Progenitor cell of endocrine pancreas (in vitro differentiated cells): ENCODE measurements at regions not wholly inside any gene's neighbourhood (a gene's known extent, or its start where the extent isn't known, plus 50 kb on each side); places are given as distances from the start of the nearest gene placed in this dataset.

ENCODE experiments used
- DNase-seq: peaks from one replicate; pipeline ENCODE4 v3.0.0; 2021; ENCODE audit warnings: low spot score; ENCODE audit not compliant: unreplicated experiment
- H3K27ac Mint-ChIP-seq: 2 replicates; pipeline ENCODE4 v1.8.0; 2021; ENCODE audit warnings: mild to moderate bottlenecking, moderate library complexity, mixed read lengths
- H3K27me3 Mint-ChIP-seq: 2 replicates; pipeline ENCODE4 v1.8.0; 2021; ENCODE audit warnings: mixed read lengths
- H3K36me3 Mint-ChIP-seq: 2 replicates; pipeline ENCODE4 v1.8.0; 2022; ENCODE audit warnings: mixed read lengths; ENCODE audit not compliant: insufficient read depth
- H3K4me1 Mint-ChIP-seq: 2 replicates; pipeline ENCODE4 v1.8.0; 2021; ENCODE audit warnings: low read depth, mixed read lengths
- H3K4me3 Mint-ChIP-seq: 2 replicates; pipeline ENCODE4 v1.8.0; 2021; ENCODE audit warnings: low read depth, mild to moderate bottlenecking, moderate library complexity, mixed read lengths
- H3K9me3 Mint-ChIP-seq: 2 replicates; pipeline ENCODE4 v1.8.0; 2021; ENCODE audit warnings: low read depth, mixed read lengths
- TF ChIP-seq, protein P1 (sequence below): fragments of 200-600 bp; sonication (generic); IDR thresholded peaks from one replicate; pipeline ENCODE4 v1.5.0; 2021; ENCODE audit warnings: antibody characterized with exemption, mild to moderate bottlenecking; ENCODE audit not compliant: unreplicated experiment

DNA sequence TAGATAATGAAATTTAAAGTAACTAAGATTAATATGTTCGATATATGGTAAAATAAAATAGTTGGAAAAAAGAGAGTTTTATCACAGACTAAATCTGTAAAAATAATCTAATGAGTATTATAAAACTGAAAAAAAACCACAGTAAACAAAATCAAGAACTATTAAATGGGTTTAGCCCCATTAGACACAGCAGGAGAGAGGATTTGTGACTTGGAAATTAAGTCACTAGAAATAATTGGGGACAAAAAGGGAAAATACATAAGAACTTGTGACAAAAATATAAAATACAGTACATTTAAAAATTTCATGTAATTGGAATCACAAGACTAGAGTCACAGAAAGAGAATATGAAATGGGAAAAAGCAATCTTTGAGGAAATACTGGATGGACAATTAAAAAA lies 1114.6 kb upstream of the KLHL29 start:
- Mint-ChIP-seq H3K4me1 (no peaks in the 10 kb centered on the region), H3K27me3 (no peaks in the 10 kb centered on the region), H3K4me3 (no peak overlapping the region), H3K27ac (no peak overlapping the region), H3K9me3 (peaks cover 7% of the 10 kb centered on the region), H3K36me3 (no peaks in the 10 kb centered on the region)
- DNase-seq, result no peak
- TF ChIP-seq, protein P1, sequence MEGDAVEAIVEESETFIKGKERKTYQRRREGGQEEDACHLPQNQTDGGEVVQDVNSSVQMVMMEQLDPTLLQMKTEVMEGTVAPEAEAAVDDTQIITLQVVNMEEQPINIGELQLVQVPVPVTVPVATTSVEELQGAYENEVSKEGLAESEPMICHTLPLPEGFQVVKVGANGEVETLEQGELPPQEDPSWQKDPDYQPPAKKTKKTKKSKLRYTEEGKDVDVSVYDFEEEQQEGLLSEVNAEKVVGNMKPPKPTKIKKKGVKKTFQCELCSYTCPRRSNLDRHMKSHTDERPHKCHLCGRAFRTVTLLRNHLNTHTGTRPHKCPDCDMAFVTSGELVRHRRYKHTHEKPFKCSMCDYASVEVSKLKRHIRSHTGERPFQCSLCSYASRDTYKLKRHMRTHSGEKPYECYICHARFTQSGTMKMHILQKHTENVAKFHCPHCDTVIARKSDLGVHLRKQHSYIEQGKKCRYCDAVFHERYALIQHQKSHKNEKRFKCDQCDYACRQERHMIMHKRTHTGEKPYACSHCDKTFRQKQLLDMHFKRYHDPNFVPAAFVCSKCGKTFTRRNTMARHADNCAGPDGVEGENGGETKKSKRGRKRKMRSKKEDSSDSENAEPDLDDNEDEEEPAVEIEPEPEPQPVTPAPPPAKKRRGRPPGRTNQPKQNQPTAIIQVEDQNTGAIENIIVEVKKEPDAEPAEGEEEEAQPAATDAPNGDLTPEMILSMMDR, result no peak

DNA sequence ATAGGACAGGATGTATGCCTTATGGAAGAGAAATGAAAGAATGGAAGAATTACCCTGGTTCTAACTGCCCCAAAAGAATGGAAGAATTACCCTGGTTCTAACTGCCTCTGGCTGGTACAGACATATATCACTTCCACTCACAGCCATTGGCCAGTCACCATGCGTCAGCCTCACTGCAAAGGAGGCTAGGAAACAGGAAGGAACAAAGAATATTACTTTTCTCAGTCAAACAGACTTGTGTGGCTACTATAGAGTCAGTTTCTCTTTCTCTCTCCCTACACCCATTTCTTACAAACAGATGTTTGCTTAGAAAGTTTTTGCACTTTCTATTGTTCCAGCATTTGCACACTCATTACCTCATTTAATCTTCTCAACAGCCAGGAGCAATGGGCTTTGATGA lies 1111.1 kb upstream of the KLHL29 start:
- H3K36me3 Mint-ChIP-seq, result no peaks in the 10 kb centered on the region
- H3K9me3 Mint-ChIP-seq, result peaks cover 7% of the 10 kb centered on the region
- H3K27ac Mint-ChIP-seq, result no peak overlapping the region
- DNase-seq, result no peak
- H3K4me1 Mint-ChIP-seq, result no peaks in the 10 kb centered on the region
- TF ChIP-seq, protein P1, result no peak
- H3K27me3 Mint-ChIP-seq, result no peaks in the 10 kb centered on the region
- no peak overlapping the region for H3K4me3 Mint-ChIP-seq

GRCh38 chr2:22274661-22275060 lies 1110.3 kb upstream of the KLHL29 start:
- Mint-ChIP-seq H3K27me3 (no peaks in the 10 kb centered on the region), H3K36me3 (no peaks in the 10 kb centered on the region), H3K4me1 (no peaks in the 10 kb centered on the region), H3K27ac (no peak overlapping the region), H3K4me3 (no peak overlapping the region), H3K9me3 (peaks cover 7% of the 10 kb centered on the region)
- DNase-seq, result no peak
- TF ChIP-seq, protein P1, result no peak

DNA sequence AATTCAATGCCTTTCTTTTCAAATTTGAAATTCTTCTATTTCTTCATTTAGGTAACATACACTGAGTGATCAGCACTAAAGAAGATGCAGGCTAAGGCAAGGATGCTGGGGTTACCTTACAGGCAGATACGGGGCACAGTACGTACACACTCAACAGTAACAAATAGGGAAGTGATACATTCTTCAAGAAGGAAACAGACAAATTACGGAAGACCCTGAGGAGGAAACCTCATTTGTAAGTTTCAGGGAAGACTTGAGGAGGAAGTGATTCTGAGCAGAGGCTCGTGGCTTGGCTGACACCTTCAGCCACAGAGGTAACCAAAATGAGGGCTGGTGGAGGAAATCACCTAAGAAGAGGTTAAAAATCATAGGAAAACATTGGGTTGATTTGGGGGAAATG lies 1108.3 kb upstream of the KLHL29 start:
- DNase-seq, result no peak
- Mint-ChIP-seq H3K27me3 (no peaks in the 10 kb centered on the region), H3K4me3 (no peak overlapping the region), H3K4me1 (peaks cover 10% of the 10 kb centered on the region), H3K36me3 (no peaks in the 10 kb centered on the region), H3K27ac (no peak overlapping the region), H3K9me3 (no peaks in the 10 kb centered on the region)
- TF ChIP-seq, protein P1, result no peak

DNA sequence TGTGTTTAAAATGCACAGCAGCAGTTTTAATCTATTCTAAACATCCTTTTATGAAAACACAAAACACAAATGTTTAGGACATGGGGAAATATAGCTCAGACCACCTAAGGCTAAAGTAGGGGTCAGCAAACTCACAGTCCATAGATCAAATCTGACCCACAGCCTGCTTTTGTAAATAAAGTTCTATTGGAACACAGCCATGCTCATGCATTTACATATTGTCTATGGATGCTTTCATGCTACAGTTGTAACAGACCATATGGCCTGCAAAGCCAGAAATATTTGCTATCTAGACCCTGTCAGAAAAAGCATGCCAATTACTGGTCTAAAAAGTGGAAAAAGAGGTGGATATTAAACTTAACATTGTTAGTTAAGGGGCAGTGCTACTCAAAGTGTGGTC lies 1105.4 kb upstream of the KLHL29 start:
- TF ChIP-seq, protein P1, result no peak
- no peak for DNase-seq
- Mint-ChIP-seq H3K4me3 (no peak overlapping the region), H3K9me3 (no peaks in the 10 kb centered on the region), H3K27ac (no peak overlapping the region), H3K4me1 (peaks cover 10% of the 10 kb centered on the region), H3K27me3 (no peaks in the 10 kb centered on the region), H3K36me3 (no peaks in the 10 kb centered on the region)

DNA sequence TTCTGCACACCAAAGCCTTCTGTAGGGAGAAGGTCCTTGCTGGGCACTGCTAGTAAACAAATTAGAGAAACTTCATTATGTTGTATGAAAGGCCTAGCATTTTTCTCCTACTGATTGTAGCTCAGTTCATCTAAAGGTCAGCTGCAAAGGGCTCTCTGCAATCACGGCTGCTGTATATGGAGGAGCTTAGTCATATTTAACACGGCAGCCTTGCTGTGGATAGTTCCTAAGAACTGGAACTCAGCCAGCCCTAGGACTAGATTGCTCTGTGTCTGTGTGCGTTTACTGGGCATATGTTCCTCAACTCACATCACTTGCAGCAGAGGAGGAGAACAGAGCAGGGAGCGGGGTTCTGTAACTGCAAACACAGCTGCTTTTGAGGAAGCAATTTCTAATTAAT lies 1103.9 kb upstream of the KLHL29 start:
- no peak overlapping the region for H3K4me3 Mint-ChIP-seq
- H3K36me3 Mint-ChIP-seq, result no peaks in the 10 kb centered on the region
- DNase-seq, result no peak
- no peak overlapping the region for H3K27ac Mint-ChIP-seq
- H3K27me3 Mint-ChIP-seq, result no peaks in the 10 kb centered on the region
- H3K9me3 Mint-ChIP-seq, result no peaks in the 10 kb centered on the region
- H3K4me1 Mint-ChIP-seq, result peaks cover 10% of the 10 kb centered on the region
- TF ChIP-seq, protein P1, result no peak
